ENCODE measurements at regions not wholly inside any gene's neighbourhood (a gene's known extent, or its start where the extent isn't known, plus 50 kb on each side); places are given as distances from the start of the nearest gene placed in this dataset.

DNA sequence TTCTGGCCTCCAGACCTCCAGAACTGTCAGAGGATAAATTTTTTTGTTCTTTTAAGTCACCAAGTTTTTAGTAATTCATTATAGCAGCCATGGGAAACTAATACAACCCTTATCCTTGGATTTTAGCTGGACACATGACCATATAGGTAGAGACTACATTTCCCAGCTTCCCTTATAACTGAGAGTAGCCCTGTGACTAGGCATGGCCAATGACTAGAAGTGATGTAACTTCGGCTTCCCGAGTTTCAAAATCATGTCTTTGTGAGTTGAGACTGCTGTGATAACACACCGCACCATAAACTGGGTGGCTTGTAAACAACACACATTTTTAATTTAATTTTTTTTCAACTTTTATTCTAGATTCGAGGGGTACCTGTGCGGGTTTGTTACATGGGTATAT lies 134.0 kb upstream of the SERTAD2 start:
- TF ChIP-seq, protein P1, sequence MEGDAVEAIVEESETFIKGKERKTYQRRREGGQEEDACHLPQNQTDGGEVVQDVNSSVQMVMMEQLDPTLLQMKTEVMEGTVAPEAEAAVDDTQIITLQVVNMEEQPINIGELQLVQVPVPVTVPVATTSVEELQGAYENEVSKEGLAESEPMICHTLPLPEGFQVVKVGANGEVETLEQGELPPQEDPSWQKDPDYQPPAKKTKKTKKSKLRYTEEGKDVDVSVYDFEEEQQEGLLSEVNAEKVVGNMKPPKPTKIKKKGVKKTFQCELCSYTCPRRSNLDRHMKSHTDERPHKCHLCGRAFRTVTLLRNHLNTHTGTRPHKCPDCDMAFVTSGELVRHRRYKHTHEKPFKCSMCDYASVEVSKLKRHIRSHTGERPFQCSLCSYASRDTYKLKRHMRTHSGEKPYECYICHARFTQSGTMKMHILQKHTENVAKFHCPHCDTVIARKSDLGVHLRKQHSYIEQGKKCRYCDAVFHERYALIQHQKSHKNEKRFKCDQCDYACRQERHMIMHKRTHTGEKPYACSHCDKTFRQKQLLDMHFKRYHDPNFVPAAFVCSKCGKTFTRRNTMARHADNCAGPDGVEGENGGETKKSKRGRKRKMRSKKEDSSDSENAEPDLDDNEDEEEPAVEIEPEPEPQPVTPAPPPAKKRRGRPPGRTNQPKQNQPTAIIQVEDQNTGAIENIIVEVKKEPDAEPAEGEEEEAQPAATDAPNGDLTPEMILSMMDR (conservative IDR thresholded peaks at IDR 0.05; ENCODE audit: low read depth, low read length), result no peak
- no peak for TF ChIP-seq EZH2 (IDR thresholded peaks at IDR 0.05; ENCODE audit: low read length, unreplicated experiment)

All from PC-3 (cell line).